GM19035 (cell line): ENCODE measurements at regions not wholly inside any gene's neighbourhood (a gene's known extent, or its start where the extent isn't known, plus 50 kb on each side); places are given as distances from the start of the nearest gene placed in this dataset.

Experiments used
- ATAC-seq: cut with Tn5 transposase; IDR thresholded peaks from one replicate; pipeline ENCODE4 v1.9.1; 2021; ENCODE audit not compliant: unreplicated experiment

DNA sequence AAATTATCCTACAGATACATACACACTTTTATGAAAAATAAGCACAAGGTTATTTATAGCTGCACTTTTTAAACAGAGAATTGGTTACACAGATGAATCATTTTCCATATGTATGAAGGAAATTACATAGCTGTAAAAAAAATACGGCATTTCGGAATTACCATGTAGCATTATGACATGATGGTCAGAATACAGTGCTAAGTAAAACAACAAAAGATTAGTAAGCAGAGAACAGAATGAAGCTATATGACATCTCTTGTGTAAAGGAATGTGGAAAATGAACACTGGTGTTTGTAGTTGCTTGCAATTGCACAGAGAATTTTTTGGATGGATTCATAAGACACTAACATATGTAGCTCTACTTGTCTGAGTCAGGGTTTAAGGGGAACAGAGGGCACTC, 1222.0 kb upstream of the PRKX start:
- no peak for ATAC-seq

DNA sequence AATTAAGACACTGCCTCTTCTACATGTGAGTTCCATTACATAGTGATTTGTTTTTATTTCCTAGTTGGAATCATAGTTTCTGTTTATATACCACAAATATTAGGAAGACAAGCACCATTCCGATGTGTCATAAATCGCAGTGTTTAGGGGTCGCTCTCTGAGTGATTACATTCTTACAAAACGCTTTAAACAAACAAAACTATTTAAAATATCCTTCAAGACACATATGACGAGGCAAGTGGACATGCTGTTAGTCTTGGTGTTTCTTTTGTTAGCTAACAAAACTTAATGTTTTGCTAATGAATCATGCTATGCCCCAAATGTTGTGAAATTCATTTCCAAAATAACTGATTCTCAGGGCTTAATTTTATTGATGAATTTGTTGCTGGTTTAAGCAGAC, 1219.3 kb upstream of the PRKX start:
- no peak for ATAC-seq

DNA sequence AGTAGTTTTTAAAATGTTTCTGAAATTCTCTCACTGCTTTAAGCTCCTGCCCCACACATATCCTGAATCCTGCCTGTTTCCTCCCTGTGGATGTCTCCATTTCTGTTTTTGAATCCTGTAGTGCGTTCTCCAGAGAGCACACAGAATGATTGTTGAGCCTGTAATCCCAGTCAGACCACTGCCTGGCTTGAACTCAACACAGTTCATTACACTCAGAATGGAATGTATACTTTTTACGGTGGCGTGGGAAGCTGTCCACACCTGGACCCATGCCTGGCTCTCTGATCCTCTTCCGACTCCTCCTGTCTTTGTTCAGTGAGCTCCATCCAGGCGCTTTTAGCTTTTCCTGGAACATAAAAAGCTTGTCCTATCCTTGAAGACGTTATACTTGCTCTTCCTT, 1217.0 kb upstream of the PRKX start:
- no peak for ATAC-seq

DNA sequence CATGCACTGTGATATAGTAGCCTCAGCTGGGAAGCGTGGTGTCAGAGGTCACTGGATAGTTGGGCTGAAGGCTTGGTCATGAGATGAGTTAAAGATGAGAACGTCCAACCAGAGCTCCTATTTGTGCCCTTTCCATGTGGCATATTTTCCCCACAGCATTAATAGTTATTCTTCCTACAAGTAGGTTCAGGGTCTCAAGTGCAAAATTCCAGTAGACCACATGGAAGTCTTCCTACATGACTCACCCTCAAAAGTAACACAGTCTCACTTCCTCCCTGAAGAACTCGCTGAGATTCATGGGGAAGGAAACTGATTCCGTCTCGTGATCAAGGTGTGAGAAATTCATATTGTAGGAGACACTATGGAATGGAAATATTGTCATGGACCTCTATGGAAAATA, 1212.5 kb upstream of the PRKX start:
- ATAC-seq = no peak

DNA sequence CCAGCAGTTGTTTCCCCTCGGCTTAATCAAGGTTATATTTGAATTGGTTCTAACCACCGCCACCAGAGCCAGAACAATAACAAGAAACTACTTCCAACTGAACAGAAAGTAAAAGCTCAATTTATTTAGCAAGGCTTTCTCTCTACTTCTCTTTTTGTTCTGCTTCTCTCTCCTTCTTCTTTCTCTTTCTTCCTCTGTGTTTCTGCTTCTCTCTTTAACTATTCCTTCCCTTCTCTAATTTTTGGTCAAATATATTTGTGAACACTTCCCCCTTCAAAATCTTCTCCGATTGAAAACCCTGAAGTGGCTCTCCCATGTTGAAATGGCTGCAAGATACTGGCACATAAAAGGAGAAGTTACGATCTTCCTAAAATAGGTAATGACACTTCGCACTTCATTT, 1195.9 kb upstream of the PRKX start:
- no peak for ATAC-seq

DNA sequence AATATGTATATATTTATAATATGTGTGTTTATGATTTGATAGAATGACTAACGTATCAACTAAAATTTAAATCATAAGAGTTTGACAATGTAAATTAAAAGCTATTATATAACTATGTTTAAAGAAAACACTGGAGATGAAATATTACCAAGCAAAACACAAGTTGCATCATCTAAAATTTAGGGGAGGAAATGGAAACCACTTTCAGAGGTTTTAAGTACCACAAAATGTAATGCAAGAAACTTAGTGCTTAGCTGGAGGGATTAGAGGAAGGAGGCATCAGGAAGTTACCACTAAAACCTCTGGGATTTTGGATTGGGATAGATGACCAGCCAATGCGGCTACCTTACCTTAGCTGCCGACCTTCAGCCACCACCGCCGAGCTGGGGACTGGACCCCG, 1192.1 kb upstream of the PRKX start:
- no peak for ATAC-seq

DNA sequence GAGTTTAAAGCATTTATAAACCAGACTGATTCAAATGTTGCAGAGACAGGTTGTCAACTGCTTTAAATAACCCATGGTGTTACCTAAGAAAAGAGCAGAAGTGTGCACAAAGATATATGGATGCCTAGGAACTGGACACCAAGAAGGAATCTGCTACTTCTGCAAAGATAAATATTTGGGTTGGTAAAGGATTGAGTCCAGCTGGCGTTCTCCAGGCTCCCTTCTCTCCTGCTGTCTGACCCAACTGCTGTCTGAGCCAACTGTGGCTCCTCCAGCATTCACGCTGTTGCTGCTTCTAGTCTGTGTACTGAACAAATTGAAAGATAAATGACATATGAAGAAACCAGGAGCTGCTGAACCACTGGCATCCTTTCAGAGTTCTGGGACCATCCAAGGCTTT, 1167.8 kb upstream of the PRKX start:
- ATAC-seq = no peak

DNA sequence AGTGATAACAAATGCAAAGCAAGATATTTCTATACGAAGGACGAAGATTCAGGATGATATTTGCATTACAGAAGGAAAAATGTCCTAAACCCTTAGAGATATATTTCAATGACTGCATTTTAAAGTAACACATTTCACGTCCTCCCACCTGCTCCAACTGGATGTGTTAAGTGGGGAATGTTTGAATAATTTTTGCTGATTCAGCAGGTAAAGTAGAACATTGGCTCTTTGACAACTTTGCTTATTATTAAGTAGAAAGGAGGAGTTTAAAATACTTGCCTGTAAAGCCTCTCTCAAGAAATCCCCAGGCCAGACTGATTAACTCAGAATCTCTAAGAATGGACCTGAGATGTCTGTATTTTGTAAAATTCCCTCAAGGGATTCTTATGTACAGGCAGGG, 1165.2 kb upstream of the PRKX start:
- ATAC-seq = no peak

DNA sequence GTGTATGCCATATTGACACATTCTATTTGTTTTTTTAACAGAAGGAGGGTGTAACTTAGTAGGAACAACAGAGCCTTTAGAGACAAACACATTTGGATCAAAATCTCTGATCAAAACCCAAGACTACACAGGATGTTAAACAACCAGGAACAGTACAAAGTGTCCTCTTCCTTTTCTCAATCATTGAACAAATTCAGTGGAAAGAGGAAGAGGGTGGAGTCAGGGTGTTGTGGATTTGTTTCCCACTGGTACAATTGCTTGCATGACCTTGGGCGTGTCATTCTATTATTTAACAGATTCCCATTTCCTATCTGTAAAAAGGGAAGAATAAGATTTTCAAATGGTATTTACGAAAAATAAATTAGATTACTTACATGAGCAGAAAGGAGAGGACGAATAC, 1162.8 kb upstream of the PRKX start:
- no peak for ATAC-seq

DNA sequence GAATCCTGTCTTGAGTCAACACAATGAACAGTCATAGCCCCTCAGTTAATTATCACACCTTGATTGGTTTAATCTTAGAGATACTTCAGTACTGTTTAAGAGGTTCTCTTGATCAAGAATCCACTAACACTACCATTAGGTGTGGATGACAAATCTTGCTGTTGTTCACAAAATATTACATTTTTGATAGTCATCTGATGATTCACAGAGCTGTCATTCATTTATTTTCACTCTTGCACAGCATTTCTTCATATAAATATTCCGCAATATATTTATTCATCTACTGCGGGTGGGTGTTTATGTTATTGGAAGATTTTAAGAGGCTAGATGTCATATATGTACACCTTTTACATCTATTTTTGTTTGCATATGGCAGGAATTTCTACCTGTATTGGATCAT, 1138.1 kb upstream of the PRKX start:
- ATAC-seq = no peak

DNA sequence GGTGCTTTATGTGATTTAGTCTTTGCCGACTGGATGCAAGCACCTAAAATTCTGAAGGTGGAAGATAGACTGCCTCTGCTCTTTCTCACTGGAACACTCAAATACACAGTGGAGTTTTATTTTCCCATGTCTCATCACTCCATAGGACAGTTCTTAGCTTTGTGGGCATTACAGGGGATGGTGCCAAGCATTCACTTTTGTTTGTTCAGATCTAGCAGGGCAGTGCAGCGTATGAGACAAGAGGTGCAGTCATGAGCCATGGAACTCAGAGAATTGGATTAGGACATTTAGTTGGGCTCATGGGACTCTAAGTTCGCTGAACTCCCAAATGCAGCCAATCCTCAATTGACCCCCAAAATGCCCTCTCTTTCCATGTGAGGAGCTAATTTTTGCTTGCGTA, 1136.9 kb upstream of the PRKX start:
- ATAC-seq = no peak

DNA sequence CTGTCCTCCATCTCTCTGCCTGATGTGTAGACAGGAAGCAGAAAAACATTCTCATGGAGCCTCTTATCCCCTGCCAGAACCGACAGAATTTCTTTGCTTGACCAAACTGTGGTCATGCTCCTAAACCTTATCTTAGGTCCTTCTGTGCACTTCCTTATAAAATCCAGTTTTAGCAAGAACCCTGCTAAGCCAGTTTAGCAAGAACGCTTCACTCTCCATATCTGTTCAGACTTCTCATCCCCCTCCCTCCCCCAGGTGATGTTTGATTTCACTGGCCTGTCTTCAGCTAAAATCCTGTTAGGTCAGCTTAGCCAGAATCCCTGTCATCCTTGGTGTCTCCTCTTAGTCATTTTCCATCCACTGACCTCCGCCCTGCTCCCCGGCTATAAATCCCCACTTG, 1130.9 kb upstream of the PRKX start:
- no peak for ATAC-seq

DNA sequence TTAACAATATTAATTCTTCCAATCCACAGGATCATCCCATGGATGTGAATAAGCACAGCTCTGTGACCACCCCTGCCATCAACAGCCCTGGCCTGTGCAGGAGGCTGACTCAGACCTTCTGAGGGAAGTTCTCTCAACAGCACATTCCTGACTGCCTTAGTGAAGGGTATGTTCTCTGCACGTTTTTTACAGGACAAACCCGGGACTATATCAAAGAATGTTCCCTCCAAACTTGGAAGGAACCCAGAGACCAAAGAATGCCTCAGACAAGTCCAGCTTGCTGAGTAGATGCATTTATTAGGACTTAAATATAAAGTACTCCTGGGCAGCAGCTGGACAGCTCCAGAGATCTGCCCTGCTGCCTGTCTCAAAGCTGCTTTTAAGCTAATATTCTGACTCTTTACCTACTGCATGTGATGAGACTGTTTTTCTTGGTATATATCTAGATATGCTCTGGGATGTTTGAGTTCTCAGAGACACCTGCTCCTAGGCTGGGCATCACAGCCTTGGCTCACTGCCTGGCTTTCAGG, 1127.8 kb upstream of the PRKX start:
- ATAC-seq = no peak

DNA sequence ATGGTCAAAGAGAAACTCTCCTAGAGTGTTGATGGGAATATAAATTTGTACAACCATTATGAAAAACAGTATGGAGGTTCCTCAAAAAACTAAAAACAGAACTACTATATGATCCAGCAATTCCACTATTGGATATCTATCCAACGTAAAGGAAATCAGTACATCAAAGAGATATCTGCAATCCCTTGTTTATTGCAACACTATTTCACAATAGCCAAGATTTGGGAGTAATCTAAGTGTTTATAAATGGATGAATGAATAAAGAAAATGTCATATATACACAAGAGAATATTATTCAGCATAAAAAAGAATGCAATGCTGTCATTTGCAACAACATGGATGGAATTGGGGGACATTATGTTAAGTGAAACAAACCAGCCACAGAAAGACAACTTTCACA, 1118.1 kb upstream of the PRKX start:
- no peak for ATAC-seq

DNA sequence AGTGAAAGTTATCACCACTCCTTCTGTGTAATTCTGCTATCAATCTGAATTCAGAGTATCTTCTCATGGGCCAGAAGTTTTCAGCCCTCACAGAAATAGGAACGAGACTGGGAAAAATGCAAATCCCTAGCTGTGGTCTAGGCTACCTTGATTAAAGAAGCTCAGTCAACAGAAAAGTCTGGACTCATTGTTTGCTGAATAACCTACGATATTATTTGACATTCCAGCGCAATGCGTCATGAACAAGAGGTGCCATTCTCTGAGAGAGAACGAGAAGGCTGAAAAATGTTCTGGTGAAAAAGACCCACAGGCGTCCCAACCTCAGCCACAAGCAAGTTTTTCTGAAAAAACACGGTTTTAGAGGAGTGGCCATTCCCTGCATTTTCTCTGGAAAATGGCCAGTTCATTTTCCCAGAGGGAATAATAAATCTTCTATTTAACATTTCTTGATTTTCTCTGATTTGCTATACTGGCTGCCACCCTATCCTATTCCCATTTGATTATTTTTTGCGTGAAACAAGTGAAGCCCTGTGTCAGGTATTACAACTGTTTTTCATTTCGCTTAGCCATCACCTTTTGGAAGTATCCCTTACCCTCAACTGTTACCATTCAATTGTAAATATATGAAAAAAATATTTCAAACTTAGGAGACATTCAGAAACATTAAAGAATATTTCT, 1117.6 kb upstream of the PRKX start:
- ATAC-seq = no peak

DNA sequence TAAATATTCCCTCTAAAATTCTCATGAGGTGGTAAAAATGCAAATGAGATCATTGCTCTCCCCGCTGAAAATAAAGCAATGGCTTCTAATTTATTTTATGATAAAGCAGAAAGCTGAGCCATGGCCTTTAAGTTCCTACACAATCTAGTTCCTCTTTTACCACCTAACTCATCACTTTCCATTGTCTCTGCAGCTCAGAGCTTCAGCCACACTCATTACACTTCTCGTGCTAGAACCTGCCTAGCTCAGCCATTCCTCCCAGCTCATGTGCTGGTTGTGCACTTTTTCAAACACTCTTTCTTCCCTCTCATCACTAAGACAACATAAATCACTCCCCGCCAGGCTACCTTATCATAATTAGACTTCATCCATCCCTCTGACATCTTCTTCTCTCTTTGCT, 1112.1 kb upstream of the PRKX start:
- ATAC-seq = no peak

DNA sequence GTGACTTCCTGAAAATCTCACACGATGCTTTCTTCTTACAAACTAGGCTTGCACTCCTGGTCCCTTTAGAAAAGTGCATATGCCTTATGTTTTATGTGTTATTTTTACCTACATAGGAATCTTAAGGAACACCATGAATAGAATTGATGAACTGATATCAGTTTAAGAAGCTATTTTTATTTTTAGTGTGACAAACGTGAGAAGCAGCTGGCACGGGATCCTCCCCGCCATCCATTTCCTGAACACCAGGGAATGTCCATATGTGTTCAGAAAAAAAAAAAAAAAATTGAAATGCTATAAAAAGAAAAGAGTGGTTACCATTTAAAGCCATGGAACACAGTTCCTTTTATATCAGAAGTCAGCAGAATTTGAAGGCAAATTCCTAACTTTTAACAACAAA, 1096.1 kb upstream of the PRKX start:
- no peak for ATAC-seq

DNA sequence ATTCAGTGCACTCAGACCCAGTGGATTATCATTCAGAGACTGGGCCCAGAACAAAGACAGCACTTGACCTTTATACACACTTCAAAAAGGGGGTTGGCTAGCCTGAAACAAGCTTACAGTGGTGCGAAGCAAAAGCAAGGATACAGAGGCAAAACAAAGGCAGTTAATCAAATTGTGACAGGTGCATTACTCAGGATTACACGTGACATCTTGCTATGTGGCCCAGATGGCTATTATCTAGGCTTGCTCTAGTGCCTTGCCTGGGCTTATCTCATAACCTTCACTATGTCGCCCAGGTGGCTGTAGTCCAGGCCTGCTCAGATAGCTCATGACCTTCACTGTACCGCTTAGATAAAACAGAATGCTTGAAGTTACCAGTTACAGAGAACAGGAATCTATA, 1092.1 kb upstream of the PRKX start:
- no peak for ATAC-seq

DNA sequence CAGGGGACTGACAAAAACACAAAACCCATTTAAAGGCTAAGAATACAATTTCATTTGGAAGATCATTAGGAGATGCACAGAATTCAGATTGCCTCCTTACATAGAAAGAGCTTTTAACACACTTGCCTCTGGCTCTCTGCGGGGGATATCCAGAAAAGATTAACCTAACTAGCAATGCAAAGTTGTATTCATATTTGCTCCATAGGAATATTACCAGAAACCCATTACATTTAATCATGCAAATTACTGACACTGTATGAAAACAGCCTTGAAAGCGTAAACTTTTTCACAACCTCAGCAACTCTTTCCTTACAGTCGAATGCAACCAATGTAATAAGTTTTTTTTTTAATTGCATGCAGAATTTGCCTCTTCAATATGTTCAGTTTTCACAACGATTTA, 1087.3 kb upstream of the PRKX start:
- no peak for ATAC-seq

DNA sequence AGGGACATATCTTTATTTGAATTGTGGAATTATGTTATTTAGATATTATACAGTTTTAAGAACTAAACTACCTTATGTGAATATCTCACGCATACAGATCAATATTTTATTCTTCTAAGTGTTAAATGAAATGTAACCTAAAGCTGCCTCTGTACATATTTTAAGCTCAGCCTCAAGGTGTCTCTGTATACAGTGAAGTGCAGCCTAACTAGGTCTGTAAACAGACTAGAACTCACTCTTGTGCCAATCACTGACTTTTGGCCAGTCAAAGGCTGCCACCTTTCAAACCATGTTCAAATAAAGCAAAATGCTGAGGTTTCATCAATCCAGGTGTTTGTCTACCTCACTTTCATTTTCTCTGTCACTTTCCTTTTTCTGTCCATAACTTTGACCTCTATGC, 1074.5 kb upstream of the PRKX start:
- no peak for ATAC-seq

DNA sequence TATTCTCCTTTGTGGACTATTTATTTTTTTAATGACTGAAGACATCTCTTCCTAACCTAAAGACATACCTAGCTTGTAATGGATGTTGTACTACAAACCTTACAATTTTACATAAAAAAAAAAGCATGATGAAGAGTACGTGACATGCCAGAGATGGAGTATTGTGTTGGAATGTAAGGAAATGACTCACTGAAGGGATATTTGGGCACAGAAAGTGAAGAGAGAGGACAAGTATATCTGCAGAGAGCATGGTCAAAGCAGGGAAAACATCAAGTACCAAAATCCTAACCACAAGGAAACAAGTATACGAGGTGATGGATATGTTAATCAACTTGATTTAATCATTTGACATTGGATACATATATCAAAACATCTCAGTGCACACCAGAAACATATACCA, 1051.4 kb upstream of the PRKX start:
- no peak for ATAC-seq

DNA sequence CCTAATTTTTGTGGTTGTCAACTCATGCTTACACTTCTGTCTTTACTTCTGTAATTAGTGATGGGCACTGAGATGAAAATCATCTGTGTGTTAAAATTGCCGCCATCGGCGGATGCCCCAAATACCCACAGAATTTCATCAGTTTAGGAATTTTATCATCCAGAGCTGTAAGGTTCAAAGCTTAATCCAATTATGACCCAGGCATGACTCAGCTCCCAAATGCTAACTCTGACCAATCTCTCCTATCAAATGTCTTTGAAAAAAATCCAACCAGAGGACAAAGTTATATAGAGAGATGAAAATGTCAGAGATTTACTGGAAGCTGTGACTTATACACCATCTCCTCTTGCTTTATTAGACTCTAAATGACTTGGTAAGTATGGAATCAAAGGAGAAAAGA, 1048.7 kb upstream of the PRKX start:
- ATAC-seq = no peak

DNA sequence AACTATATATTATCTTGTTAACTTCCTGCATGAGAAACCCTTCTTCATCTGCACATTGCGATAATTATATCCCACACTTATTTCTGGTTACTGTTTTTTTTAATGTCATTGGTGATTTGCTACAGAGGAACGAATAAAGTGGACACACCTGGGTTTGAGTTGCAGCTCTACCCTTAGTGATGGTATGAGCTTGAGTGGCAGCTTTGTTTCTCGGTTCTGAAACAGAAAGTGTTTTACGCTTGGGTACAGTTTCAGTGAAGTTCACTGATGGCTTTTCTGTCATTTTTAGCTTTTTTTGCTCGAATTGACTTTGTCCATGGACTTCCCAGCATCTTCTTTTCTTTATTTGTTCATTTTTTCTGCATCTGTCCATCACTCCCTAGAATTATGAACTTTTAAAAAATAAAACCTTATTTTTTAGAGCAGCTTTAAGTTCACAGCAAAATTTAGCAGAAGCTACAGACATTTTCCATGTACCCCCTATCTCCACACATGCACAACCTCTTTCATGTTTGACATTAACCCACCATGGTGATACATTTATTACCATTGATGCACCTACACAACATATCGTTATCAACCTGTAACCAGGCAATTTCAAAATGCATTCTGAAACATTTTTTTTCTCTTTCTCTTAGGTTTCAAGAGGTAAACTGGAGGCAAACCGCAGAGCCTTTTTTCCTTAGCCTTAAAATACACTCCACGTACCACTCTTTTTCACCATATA, 1041.6 kb upstream of the PRKX start:
- peak; percentile 83 for ATAC-seq
